ENCODE measurements at regions not wholly inside any gene's neighbourhood (a gene's known extent, or its start where the extent isn't known, plus 50 kb on each side); places are given as distances from the start of the nearest gene placed in this dataset.

DNA sequence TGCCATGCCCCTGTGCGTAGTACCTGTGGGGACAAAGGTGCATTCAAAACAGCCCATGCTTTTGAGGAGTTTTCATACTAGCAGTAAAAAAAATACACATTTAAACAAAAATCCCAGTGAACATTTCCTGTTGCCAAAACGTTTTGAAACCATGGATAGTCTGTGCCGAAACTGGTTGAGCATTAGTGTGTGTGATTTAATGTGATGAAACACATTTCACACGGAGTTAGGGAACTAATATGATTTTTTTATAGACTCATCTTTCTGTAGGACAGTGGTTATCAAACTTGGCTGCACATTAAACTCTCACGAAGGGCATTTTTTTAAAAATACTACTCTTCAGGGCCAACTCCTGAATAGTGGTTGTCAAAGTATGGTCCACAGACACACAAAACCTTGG is 111.8 kb upstream of the CREB5 start:
- Histone ChIP-seq H3K9ac (ENCODE audit: low read length) (no peak overlapping the region), H3K9me3 (ENCODE audit: low read length) (no peaks in the 10 kb centered on the region), H3K4me1 (ENCODE audit: insufficient read depth, low read length, severe bottlenecking) (peaks cover 3% of the 10 kb centered on the region), H3K27me3 (ENCODE audit: insufficient read depth, low read length) (0 out of 2 replicates have a peak, but pooled peaks cover 5% of the 10 kb centered on the region), H3K4me3 (ENCODE audit: low read depth, low read length, poor library complexity, severe bottlenecking) (no peak overlapping the region), H3K79me2 (ENCODE audit: insufficient read depth, low read length) (no peaks in the 10 kb centered on the region), H3K36me3 (ENCODE audit: insufficient read depth, low read length) (no peaks in the 10 kb centered on the region), H3K4me2 (ENCODE audit: low read length) (no peak overlapping the region), H2AFZ (ENCODE audit: low read length) (no peak overlapping the region), H3F3A (ENCODE audit: insufficient read depth, low read length) (no peaks in the 10 kb centered on the region), H4K20me1 (ENCODE audit: insufficient read depth, low read length) (no peaks in the 10 kb centered on the region), H3K9me2 (ENCODE audit: low read depth, low read length) (no peaks in the 10 kb centered on the region), H3K27ac (ENCODE audit: low read depth, low read length, poor library complexity, severe bottlenecking) (no peak overlapping the region)
- TF ChIP-seq CTCF (IDR thresholded peaks at IDR 0.05; ENCODE audit: low read length) (no peak), EZH2 (IDR thresholded peaks at IDR 0.05; ENCODE audit: borderline replicate concordance, low read length) (no peak)

DNA sequence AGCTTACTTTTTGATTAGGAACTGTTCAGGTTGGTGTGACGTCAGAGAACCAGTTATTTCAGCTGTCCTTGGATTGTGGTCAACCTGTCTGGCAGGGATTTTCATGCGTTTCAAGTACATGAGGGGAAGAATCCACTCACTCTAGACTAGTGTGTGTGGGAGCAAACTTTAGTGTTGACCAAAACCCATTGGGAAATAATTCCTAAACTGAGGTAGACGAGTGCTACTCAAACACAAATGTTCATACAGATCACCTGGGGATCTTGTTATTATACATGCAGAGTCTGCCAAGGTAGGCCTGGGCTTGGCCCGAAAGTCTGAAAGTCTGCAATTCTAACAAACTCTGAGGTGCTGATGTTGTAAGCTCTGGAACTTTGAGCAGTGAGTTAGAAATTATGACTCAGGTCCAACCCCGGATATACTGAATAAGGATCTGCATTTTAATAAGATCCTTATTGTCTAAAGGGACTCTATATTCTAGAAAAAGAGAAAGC is 111.1 kb upstream of the CREB5 start:
- TF ChIP-seq EZH2 (IDR thresholded peaks at IDR 0.05; ENCODE audit: borderline replicate concordance, low read length) (no peak), CTCF (IDR thresholded peaks at IDR 0.05; ENCODE audit: low read length) (no peak)
- H3K4me1 ChIP-seq (ENCODE audit: insufficient read depth, low read length, severe bottlenecking) = peaks cover 3% of the 10 kb centered on the region
- no peaks in the 10 kb centered on the region for H3K9me3 ChIP-seq (ENCODE audit: low read length)
- H3K4me2 ChIP-seq (ENCODE audit: low read length) = no peak overlapping the region
- H2AFZ ChIP-seq (ENCODE audit: low read length) = no peak overlapping the region
- H4K20me1 ChIP-seq (ENCODE audit: insufficient read depth, low read length) = no peaks in the 10 kb centered on the region
- H3K4me3 ChIP-seq (ENCODE audit: low read depth, low read length, poor library complexity, severe bottlenecking) = no peak overlapping the region
- H3F3A ChIP-seq (ENCODE audit: insufficient read depth, low read length) = no peaks in the 10 kb centered on the region
- H3K79me2 ChIP-seq (ENCODE audit: insufficient read depth, low read length) = no peaks in the 10 kb centered on the region
- H3K9me2 ChIP-seq (ENCODE audit: low read depth, low read length) = no peaks in the 10 kb centered on the region
- 0 out of 2 replicates have a peak, but pooled peaks cover 5% of the 10 kb centered on the region for H3K27me3 ChIP-seq (ENCODE audit: insufficient read depth, low read length)
- H3K36me3 ChIP-seq (ENCODE audit: insufficient read depth, low read length) = no peaks in the 10 kb centered on the region
- no peak overlapping the region for H3K27ac ChIP-seq (ENCODE audit: low read depth, low read length, poor library complexity, severe bottlenecking)
- H3K9ac ChIP-seq (ENCODE audit: low read length) = no peak overlapping the region

DNA sequence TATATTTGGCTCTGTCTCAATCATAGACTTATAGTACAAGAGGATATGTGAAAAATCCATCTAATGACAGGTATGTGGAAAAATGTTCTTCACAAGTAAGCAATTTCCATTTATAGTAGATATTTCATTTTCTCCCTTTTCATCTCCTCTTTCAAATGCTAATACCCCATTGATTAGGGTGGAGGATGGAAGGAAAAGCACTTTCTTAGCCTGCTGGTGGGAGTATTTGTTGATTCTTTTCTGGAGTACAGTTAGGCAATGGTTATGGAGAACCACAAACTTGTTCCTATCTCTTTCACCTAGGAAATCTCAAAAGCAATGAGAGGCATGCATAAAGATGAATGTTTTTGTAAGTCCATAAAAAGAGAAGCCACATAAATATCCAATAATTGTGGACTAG is 108.0 kb upstream of the CREB5 start:
- no peaks in the 10 kb centered on the region for H3K79me2 ChIP-seq (ENCODE audit: insufficient read depth, low read length)
- TF ChIP-seq EZH2 (IDR thresholded peaks at IDR 0.05; ENCODE audit: borderline replicate concordance, low read length) (no peak), CTCF (IDR thresholded peaks at IDR 0.05; ENCODE audit: low read length) (no peak)
- no peaks in the 10 kb centered on the region for H3F3A ChIP-seq (ENCODE audit: insufficient read depth, low read length)
- no peak overlapping the region for H3K4me3 ChIP-seq (ENCODE audit: low read depth, low read length, poor library complexity, severe bottlenecking)
- no peaks in the 10 kb centered on the region for H3K4me1 ChIP-seq (ENCODE audit: insufficient read depth, low read length, severe bottlenecking)
- H3K9me3 ChIP-seq (ENCODE audit: low read length) = no peaks in the 10 kb centered on the region
- H3K27me3 ChIP-seq (ENCODE audit: insufficient read depth, low read length) = 0 out of 2 replicates have a peak, but pooled peaks cover 5% of the 10 kb centered on the region
- H3K9ac ChIP-seq (ENCODE audit: low read length) = no peak overlapping the region
- no peak overlapping the region for H3K4me2 ChIP-seq (ENCODE audit: low read length)
- H2AFZ ChIP-seq (ENCODE audit: low read length) = no peak overlapping the region
- H3K9me2 ChIP-seq (ENCODE audit: low read depth, low read length) = no peaks in the 10 kb centered on the region
- H4K20me1 ChIP-seq (ENCODE audit: insufficient read depth, low read length) = no peaks in the 10 kb centered on the region
- no peak overlapping the region for H3K27ac ChIP-seq (ENCODE audit: low read depth, low read length, poor library complexity, severe bottlenecking)
- no peaks in the 10 kb centered on the region for H3K36me3 ChIP-seq (ENCODE audit: insufficient read depth, low read length)
